AG04450 (cell line): ENCODE measurements at regions not wholly inside any gene's neighbourhood (a gene's known extent, or its start where the extent isn't known, plus 50 kb on each side); places are given as distances from the start of the nearest gene placed in this dataset.

Experiments
- CTCF ChIA-PET: fragments of 300-600, 350-600 bp; formaldehyde crosslinking; extraction: SDS; loops from one replicate; lab custom pipeline; 2022; ENCODE audit warnings: antibody characterized with exemption, inconsistent platforms; lab: Charles Lee
- POLR2A ChIA-PET: fragments of 350-600 bp; formaldehyde crosslinking; extraction: SDS; loops from one replicate; lab custom pipeline; 2021; ENCODE audit warnings: antibody characterized with exemption, inconsistent platforms; lab: Yijun Ruan, JAX
- DNase-seq: peaks from one replicate; pipeline ENCODE4 v3.0.0-alpha.2; 2011; ENCODE audit warnings: low read depth, low spot score
- H3K27ac ChIP-seq: one replicate; pipeline ENCODE4 v1.5.1; 2012; ENCODE audit warnings: low read depth, low read length, control low read depth
- H3K27me3 ChIP-seq: one replicate; pipeline ENCODE4 v1.6.0; 2012; ENCODE audit warnings: low read length; ENCODE audit not compliant: control insufficient read depth, insufficient read depth
- H3K4me3 ChIP-seq: 2 replicates; pipeline ENCODE4 v1.5.1; 2011; ENCODE audit warnings: mild to moderate bottlenecking, low read depth, low read length, control low read depth
- H3K9me3 ChIP-seq: 2 replicates; pipeline ENCODE4 v1.5.1; 2012; ENCODE audit warnings: low read length; ENCODE audit not compliant: control insufficient read depth, insufficient read depth
- CTCF ChIP-seq: IDR thresholded peaks from 2 replicates; pipeline ENCODE4 v1.5.1; 2011; ENCODE audit warnings: low read depth, low read length, control low read depth, inconsistent platforms

GRCh38 chr14:54338696-54339317, 58.0 kb upstream of the CDKN3 start:
- DNase-seq = peak; percentile 15
- CTCF ChIA-PET = interaction anchor here (0.6 to 1.8 kb wide), 10 partner anchors 9 to 801 kb away, joined by 3 to 11 read pairs (median 4); no protein-coding TSS in a partner anchor

GRCh38 chr14:54339771-54340170, 57.0 kb upstream of the CDKN3 start:
- CTCF ChIA-PET = interaction anchor here (0.5 to 1.8 kb wide), 5 partner anchors 9 to 800 kb away, joined by 3 to 11 read pairs (median 6); no protein-coding TSS in a partner anchor
- POLR2A ChIA-PET = no interaction called here
- Histone ChIP-seq H3K27me3 (peaks cover 12% of the 10 kb centered on the region), H3K27ac (no peak overlapping the region), H3K4me3 (no peak overlapping the region), H3K9me3 (no peaks in the 10 kb centered on the region)
- TF ChIP-seq CTCF = no peak
- no peak for DNase-seq

More at GRCh38 chr14:54338696-54339317, 58.0 kb upstream of the CDKN3 start:
- POLR2A ChIA-PET = no interaction called here
- no peak overlapping the region for H3K4me3 ChIP-seq
- TF ChIP-seq CTCF = peak; percentile 55
- no peak overlapping the region for H3K27ac ChIP-seq
- peaks cover 12% of the 10 kb centered on the region for H3K27me3 ChIP-seq
- H3K9me3 ChIP-seq = no peaks in the 10 kb centered on the region

DNA sequence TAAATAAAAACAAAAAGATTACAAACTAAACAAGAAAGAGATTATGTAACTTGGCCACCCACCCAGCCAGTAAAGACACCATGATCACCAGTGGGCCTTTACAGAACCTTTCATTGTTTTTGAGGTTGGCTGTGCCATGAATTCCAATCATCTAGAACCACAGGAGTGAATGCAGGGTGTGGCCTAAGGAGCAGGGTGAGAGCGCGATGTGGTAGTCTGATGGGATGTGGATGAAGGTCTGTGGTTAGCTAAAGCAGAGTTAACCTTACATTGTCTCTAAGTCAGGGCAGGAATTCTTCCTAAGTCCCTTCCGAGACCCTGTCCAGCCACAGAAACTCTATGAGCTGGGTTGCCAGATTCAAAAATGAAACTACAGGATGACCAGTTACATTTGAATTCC, 54.0 kb upstream of the CDKN3 start:
- DNase-seq = no peak

DNA sequence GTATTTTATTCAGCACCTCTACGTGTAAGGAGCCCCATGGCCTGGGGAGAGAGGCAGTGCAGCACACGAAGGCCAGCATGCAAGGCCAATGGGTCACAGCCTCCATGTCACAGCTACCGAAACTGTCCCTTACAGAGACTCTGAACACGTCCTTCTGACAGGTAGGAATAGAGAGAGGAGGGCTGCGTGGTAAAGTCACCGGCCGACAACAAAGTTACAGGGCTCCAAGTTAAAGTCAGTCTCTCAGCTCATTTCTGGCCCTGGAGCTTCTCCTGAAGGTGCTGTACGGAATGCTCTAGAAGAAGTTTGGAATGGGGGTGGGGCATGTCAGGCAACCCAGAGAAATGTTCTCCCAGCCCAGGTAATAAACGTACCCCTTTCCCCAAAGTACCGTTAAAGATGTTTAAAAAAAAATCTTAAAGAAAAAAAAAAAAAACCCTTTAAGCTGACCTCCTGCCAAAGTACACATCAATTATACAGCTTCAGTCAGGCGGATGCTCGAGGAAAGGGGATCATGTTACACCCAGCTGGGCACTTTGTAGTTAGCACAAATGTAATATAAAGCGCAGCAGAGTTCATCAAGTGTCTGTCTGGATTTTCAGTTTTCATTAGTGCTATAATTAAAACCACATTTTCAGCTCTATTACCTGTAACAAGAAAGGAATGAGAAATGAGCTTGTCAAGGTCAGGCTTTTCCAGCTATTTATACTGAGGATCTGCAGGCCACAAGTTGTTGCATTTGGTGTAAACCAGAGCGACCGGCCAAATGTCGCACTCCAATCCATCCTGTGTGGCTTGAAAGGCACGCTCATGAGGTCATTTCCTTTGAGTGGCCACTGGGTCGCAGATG, 53.3 kb upstream of the CDKN3 start:
- ChIA-PET CTCF (interaction anchor here (0.6 to 1.4 kb wide), 5 partner anchors 9 to 1058 kb away, joined by 3 to 5 read pairs (median 4); no protein-coding TSS in a partner anchor), POLR2A (interaction anchor here (0.6 to 0.7 kb wide), 2 partner anchors 222 to 1490 kb away, joined by 4 to 8 read pairs; no protein-coding TSS in a partner anchor)
- no peaks in the 10 kb centered on the region for H3K9me3 ChIP-seq
- no peak overlapping the region for H3K27ac ChIP-seq
- H3K27me3 ChIP-seq = peaks cover 4% of the 10 kb centered on the region
- H3K4me3 ChIP-seq = no peak overlapping the region
- no peak for TF ChIP-seq CTCF
- no peak for DNase-seq

More for the DNA sequence above, 54.0 kb upstream of the CDKN3 start:
- POLR2A ChIA-PET = interaction anchor here (0.7 kb wide), 1 partner anchor 1490 kb away, joined by 8 read pairs; no protein-coding TSS in a partner anchor
- Histone ChIP-seq H3K4me3 (no peak overlapping the region), H3K27ac (no peak overlapping the region), H3K27me3 (peaks cover 7% of the 10 kb centered on the region), H3K9me3 (no peaks in the 10 kb centered on the region)
- no peak for TF ChIP-seq CTCF
- CTCF ChIA-PET = interaction anchor here (1.0 to 1.4 kb wide), 2 partner anchors 804 to 805 kb away, joined by 4 to 5 read pairs; no protein-coding TSS in a partner anchor
